PC-3 (cell line): ENCODE measurements at regions not wholly inside any gene's neighbourhood (a gene's known extent, or its start where the extent isn't known, plus 50 kb on each side); places are given as distances from the start of the nearest gene placed in this dataset.

ENCODE experiments used
- CTCF ChIP-seq: fragments of 300-600 bp; sonication (generic); conservative IDR thresholded peaks from 2 replicates; pipeline ENCODE4 v1.5.1; 2017; ENCODE audit warnings: antibody characterized with exemption, low read depth, mild to moderate bottlenecking, low read length
- EZH2 ChIP-seq: fragments of 300-600 bp; sonication (generic); IDR thresholded peaks from one replicate; pipeline ENCODE4 v1.6.1; 2017; ENCODE audit warnings: antibody characterized with exemption, mild to moderate bottlenecking, low read length; ENCODE audit not compliant: unreplicated experiment
- EZH2phosphoT487 ChIP-seq: fragments of 300-600 bp; sonication (generic); IDR thresholded peaks from 2 replicates; pipeline ENCODE4 v1.6.1; 2018; ENCODE audit warnings: mild to moderate bottlenecking, antibody characterized with exemption, low read length, borderline replicate concordance

DNA sequence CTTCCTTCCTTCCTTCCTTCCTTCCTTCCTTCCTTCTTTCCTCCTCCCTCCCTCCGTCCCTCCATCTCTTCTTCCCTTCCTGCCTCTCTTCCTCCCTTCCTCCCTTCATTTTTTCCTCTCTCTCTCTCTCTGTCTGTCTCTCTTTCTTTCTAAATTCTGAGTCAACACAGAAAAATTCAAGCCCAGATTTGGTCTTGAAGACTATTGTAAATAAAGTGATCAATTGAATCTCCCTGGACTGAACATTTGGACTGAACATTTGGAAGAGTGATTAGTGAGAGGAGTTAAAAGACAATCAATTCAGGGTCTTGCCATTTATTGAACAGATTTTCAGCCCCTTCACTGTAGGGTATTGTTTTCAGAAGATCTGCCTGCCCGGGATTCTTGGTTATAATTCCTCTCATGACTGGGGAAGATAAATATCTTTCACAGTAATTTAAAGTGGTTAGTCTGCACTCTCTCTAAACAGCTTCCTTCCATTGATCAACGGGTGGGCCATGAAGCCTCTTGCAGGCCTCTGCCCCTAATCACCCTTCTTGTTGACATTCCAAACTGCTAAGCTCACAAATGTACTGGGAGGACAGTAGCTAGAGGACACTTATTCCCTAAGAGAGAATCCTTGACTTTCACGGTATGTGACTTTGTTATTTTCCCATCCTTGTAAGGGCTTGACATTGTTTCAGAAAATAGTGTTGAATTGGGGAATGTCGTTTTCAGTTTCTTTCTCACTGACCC, 101.7 kb upstream of the BMP2 start:
- TF ChIP-seq CTCF: no peak
- TF ChIP-seq EZH2: no peak
- TF ChIP-seq EZH2phosphoT487: no peak
